NCI-H774 (cell line): ENCODE measurements at regions not wholly inside any gene's neighbourhood (a gene's known extent, or its start where the extent isn't known, plus 50 kb on each side); places are given as distances from the start of the nearest gene placed in this dataset.

Experiments used
- DNase-seq: peaks from one replicate; lab custom pipeline; 2025; lab: John Stamatoyannopoulos, UW

DNA sequence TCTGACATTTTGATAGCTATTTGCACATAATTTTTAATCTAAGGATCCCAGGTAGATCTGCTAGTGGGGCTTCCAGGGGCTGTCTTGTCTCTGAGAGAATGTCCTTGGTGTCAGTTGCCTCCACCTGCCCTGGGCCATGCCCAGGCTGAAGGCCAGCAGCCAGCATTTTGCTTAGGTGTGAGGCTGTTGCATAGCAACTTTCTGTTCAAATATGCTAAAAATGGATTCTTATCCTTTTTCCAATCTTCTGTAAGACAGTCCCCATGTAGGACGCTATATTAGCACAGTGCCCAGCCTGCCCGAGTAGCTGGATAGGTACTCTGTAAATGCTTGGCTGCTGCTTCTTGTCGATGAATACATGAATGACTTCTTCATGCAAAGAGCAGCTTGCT, 62.5 kb upstream of the CITED2 start:
- no peak for DNase-seq

GRCh38 chr6:139436200-139436956, 61.9 kb upstream of the CITED2 start:
- DNase-seq: no peak

DNA sequence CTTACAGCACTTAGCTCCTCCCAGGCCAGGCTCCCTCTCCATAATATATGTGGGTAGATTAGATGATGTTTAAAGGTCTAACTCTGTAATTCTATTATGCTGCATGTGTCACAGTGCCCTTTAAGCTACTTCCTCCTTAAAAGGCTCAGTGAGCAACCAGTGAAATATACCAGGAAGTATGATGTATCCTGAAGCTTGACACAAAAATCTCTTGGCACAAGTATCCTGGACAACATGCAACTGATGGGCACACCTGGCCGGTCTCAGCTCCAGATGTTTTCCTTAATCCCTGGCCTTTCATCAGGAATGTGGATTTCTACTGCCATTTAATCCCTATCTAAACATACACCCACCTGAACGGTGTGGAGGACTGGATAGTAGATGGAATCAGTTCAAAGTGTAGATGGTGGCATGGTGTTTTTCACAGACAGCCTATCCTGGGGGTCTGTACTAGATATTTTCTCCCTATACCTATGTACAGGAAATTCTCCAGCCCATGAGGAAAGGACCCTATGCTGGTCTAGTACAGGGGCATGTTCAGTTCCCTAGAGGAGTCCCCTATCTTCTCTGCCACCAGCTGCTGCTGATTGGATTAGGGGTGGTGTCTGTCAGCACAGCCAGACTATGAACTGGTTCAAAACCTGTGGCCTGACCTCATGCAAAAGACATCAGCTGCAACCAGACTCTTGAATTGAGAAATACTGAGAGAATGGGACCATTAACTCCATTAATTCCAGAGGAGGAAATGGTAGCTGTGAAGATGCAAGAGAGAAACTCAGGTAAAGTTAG, 59.4 kb upstream of the CITED2 start:
- DNase-seq: no peak

- DNase-seq: no peak
These were observed 57.1 kb upstream of the CITED2 start for GRCh38 chr6:139431602-139431956.

GRCh38 chr6:139430899-139431601, 56.6 kb upstream of the CITED2 start:
- no peak for DNase-seq

- DNase-seq: no peak
These were observed 55.2 kb upstream of the CITED2 start for GRCh38 chr6:139429580-139430145.

- no peak for DNase-seq
These were observed 52.8 kb upstream of the CITED2 start for GRCh38 chr6:139427199-139427598.

GRCh38 chr6:139426795-139427194, 52.3 kb upstream of the CITED2 start:
- DNase-seq: no peak

DNA sequence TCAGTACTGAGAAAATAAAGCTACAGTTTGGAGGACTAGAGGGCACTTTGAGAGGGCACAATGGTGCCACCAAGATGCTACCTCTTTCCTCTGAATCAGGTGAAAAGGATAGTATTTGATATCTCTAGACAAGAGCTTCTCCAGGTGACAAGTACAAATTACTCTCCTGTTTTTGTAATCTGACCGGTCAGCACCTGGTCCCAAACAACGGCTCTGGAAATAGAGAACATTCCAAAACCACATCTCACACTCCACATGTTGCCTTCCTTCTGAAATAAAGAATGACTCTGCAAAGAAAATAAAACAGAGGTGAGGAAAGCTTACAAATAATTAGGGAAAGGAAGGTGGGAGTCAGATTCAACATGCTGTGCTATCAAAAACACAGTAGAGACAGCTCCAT, 51.3 kb upstream of the CITED2 start:
- DNase-seq: no peak

DNA sequence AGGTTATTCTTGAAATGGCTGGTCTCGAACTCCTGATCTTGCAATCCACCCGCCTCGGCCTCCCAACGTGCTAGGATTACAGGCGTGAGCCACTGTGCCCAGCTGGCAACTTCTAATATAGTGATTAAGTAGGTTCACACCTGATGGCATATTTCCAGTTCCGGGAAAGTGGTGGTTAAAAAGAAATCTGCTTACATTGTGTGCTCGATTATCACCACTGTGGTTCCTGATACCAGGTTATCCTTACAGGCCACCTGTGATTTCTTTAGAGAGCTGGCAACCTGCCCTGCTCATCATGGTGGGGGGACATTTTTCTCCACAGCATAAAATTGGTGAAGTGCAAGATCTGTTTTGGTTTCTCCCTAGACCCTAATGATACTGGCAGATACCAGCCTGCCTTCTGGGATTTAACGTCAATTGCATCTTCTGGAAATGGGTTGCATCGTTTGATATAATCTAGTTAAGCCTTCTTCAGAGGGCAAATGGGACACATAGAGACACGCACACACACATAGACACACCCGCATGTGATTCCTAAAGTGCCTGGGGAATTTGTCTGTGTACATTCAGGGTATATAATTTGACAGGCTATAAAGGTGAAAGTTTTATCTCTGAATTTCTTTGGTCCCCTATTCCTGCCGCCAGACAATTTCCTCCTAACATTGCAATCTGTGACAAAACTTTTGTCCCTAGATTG, 49.7 kb upstream of the CITED2 start:
- no peak for DNase-seq
